IMR-90 (cell line): ENCODE measurements at regions not wholly inside any gene's neighbourhood (a gene's known extent, or its start where the extent isn't known, plus 50 kb on each side); places are given as distances from the start of the nearest gene placed in this dataset.

Source experiments
- ATAC-seq: fragments of 200-7000 bp; cut with Tn5 transposase; 2 replicates; pipeline ENCODE4 v1.9.1; 2020; ENCODE audit warnings: low read depth, mild to moderate bottlenecking, moderate library complexity
- BruUV-seq: library from RNA; stranded (reverse); fragments of 400-500 nt; replicated peaks from 2 replicates; lab custom pipeline; 2021; lab: Mats Ljungman, UMichigan
- CTCF ChIA-PET: fragments of 300-600 bp; formaldehyde crosslinking; extraction: SDS; loops from one replicate; lab custom pipeline; 2021; ENCODE audit warnings: antibody characterized with exemption; lab: Yijun Ruan, JAX
- POLR2A ChIA-PET: fragments of 300-600 bp; sonication (Branson Sonifier 250); formaldehyde crosslinking; loops from one replicate; lab custom pipeline; 2022; ENCODE audit warnings: antibody characterized with exemption; ENCODE audit not compliant: unreplicated experiment; lab: Charles Lee
- DNase-seq: peaks from one replicate; pipeline ENCODE4 v3.0.0; 2013
- H2AFZ ChIP-seq: replicated peaks from 2 replicates; pipeline ENCODE3; 2013; ENCODE audit warnings: low read length, mild to moderate bottlenecking; ENCODE audit not compliant: poor library complexity
- H2AK5ac ChIP-seq: 2 replicates; pipeline ENCODE4 v1.6.1; 2013; ENCODE audit warnings: low read depth, low read length, inconsistent platforms
- H2AK9ac ChIP-seq: replicated peaks from 2 replicates; pipeline ENCODE3; 2013; ENCODE audit warnings: mild to moderate bottlenecking, low read depth, low read length, moderate library complexity; ENCODE audit not compliant: poor library complexity
- H2BK120ac ChIP-seq: 2 replicates; pipeline ENCODE4 v1.6.1; 2013; ENCODE audit warnings: low read depth, low read length, inconsistent platforms
- H2BK15ac ChIP-seq: 3 replicates; pipeline ENCODE4 v1.6.1; 2013; ENCODE audit warnings: low read depth, low read length, inconsistent platforms
- H2BK20ac ChIP-seq: 2 replicates; pipeline ENCODE4 v1.6.1; 2013; ENCODE audit warnings: low read depth, mild to moderate bottlenecking, inconsistent platforms, low read length, moderate library complexity
- H2BK5ac ChIP-seq: 2 replicates; pipeline ENCODE4 v1.6.1; 2013; ENCODE audit warnings: mild to moderate bottlenecking, low read depth, low read length, inconsistent platforms; ENCODE audit not compliant: poor library complexity, severe bottlenecking
- H3K14ac ChIP-seq: replicated peaks from 2 replicates; pipeline ENCODE4 v1.6.1; 2013; ENCODE audit warnings: low read depth, low read length, inconsistent platforms
- H3K18ac ChIP-seq: 2 replicates; pipeline ENCODE4 v1.6.1; 2013; ENCODE audit warnings: low read depth, low read length, control low read depth
- H3K23ac ChIP-seq: 2 replicates; pipeline ENCODE4 v1.6.1; 2013; ENCODE audit warnings: low read depth, low read length, inconsistent platforms
- H3K27ac ChIP-seq: 2 replicates; pipeline ENCODE4 v1.5.1; 2013; ENCODE audit warnings: mild to moderate bottlenecking, control low read depth, low read length; ENCODE audit not compliant: insufficient read depth
- H3K27me3 ChIP-seq: 2 replicates; pipeline ENCODE4 v1.6.1; 2013; ENCODE audit warnings: low read length; ENCODE audit not compliant: control insufficient read depth, insufficient read depth
- H3K36me3 ChIP-seq: 2 replicates; pipeline ENCODE4 v1.6.1; 2013; ENCODE audit warnings: low read length, mixed read lengths; ENCODE audit not compliant: control insufficient read depth, insufficient read depth
- H3K4ac ChIP-seq: 2 replicates; pipeline ENCODE4 v1.6.1; 2013; ENCODE audit warnings: low read depth, low read length, inconsistent platforms
- H3K4me1 ChIP-seq: 2 replicates; pipeline ENCODE4 v1.6.1; 2013; ENCODE audit warnings: low read length, mixed read lengths; ENCODE audit not compliant: control insufficient read depth, insufficient read depth
- H3K4me2 ChIP-seq: 2 replicates; pipeline ENCODE4 v1.6.1; 2013; ENCODE audit warnings: low read depth, mild to moderate bottlenecking, control low read depth, low read length, moderate library complexity
- H3K4me3 ChIP-seq: 2 replicates; pipeline ENCODE4 v1.5.1; 2013; ENCODE audit warnings: low read depth, mild to moderate bottlenecking, control low read depth, low read length, moderate library complexity; ENCODE audit not compliant: insufficient read depth
- H3K56ac ChIP-seq: 2 replicates; pipeline ENCODE4 v1.6.1; 2013; ENCODE audit warnings: low read length, inconsistent platforms; ENCODE audit not compliant: insufficient read depth; ENCODE audit errors: extremely low read depth
- H3K79me1 ChIP-seq, 2 experiments: 2 replicates each; pipeline ENCODE4 v1.6.1; 2013; ENCODE audit warnings: low read length in 2 of 2, inconsistent platforms in 1 of 2, low read depth in 1 of 2
- H3K9ac ChIP-seq: 2 replicates; pipeline ENCODE4 v1.6.1; 2013; ENCODE audit warnings: low read depth, low read length, control low read depth
- H3K9me1 ChIP-seq: 2 replicates; pipeline ENCODE4 v1.6.1; 2013; ENCODE audit warnings: low read length, inconsistent platforms; ENCODE audit not compliant: insufficient read depth
- H3K9me3 ChIP-seq: 2 replicates; pipeline ENCODE4 v1.6.1; 2013; ENCODE audit warnings: low read length; ENCODE audit not compliant: control insufficient read depth, insufficient read depth
- H4K20me1 ChIP-seq: 2 replicates; pipeline ENCODE4 v1.6.1; 2013; ENCODE audit warnings: low read length, inconsistent platforms; ENCODE audit not compliant: insufficient read depth
- H4K5ac ChIP-seq: 2 replicates; pipeline ENCODE4 v1.6.1; 2013; ENCODE audit warnings: mild to moderate bottlenecking, low read depth, low read length, control low read depth
- H4K8ac ChIP-seq, 2 experiments: 2 replicates each; pipeline ENCODE4 v1.6.1; 2013; ENCODE audit warnings: low read depth in 2 of 2, low read length in 2 of 2, control low read depth in 1 of 2, inconsistent platforms in 1 of 2
- H4K91ac ChIP-seq: 2 replicates; pipeline ENCODE4 v1.6.1; 2013; ENCODE audit warnings: low read depth, low read length, inconsistent platforms; ENCODE audit not compliant: insufficient read depth
- BHLHE40 ChIP-seq: fragments of 150-350 bp; IDR thresholded peaks from 2 replicates; pipeline ENCODE4 v1.6.1; 2016; ENCODE audit warnings: mild to moderate bottlenecking, low read depth, low read length
- CEBPB ChIP-seq: IDR thresholded peaks from 2 replicates; pipeline ENCODE4 v1.6.1; 2012; ENCODE audit warnings: low read depth, low read length, improper control_type of control experiment
- CHD1 ChIP-seq: IDR thresholded peaks from 2 replicates; pipeline ENCODE4 v1.6.1; 2012; ENCODE audit warnings: low read depth, low read length, improper control_type of control experiment
- CTCF ChIP-seq: conservative IDR thresholded peaks from 2 replicates; pipeline ENCODE4 v1.5.1; 2012; ENCODE audit warnings: mild to moderate bottlenecking, low read depth, low read length, improper control_type of control experiment
- FOS ChIP-seq: fragments of 150-350 bp; IDR thresholded peaks from 2 replicates; pipeline ENCODE4 v1.6.1; 2016; ENCODE audit warnings: low read depth, low read length
- MAFK ChIP-seq: IDR thresholded peaks from 2 replicates; pipeline ENCODE4 v1.6.1; 2012; ENCODE audit warnings: low read depth, low read length, improper control_type of control experiment
- MAZ ChIP-seq: IDR thresholded peaks from 2 replicates; pipeline ENCODE4 v1.6.1; 2012; ENCODE audit warnings: low read depth, mild to moderate bottlenecking, low read length, improper control_type of control experiment, moderate library complexity, borderline replicate concordance
- MXI1 ChIP-seq: IDR thresholded peaks from 2 replicates; pipeline ENCODE4 v1.6.1; 2012; ENCODE audit warnings: low read depth, mild to moderate bottlenecking, low read length, moderate library complexity, borderline replicate concordance
- NFE2L2 ChIP-seq: fragments of 150-350 bp; IDR thresholded peaks from 2 replicates; pipeline ENCODE4 v1.6.1; 2016; ENCODE audit warnings: low read depth, mild to moderate bottlenecking, low read length
- RAD21 ChIP-seq: IDR thresholded peaks from 2 replicates; pipeline ENCODE4 v1.6.1; 2012; ENCODE audit warnings: low read length, improper control_type of control experiment
- RCOR1 ChIP-seq: IDR thresholded peaks from 2 replicates; pipeline ENCODE4 v1.6.1; 2012; ENCODE audit warnings: mild to moderate bottlenecking, low read length, improper control_type of control experiment; ENCODE audit not compliant: insufficient replicate concordance
- RFX5 ChIP-seq: IDR thresholded peaks from 2 replicates; pipeline ENCODE4 v1.8.0; 2012; ENCODE audit warnings: low read depth, mild to moderate bottlenecking, low read length, moderate library complexity
- SMC3 ChIP-seq: fragments of 150-350 bp; IDR thresholded peaks from 2 replicates; pipeline ENCODE4 v1.6.1; 2016; ENCODE audit warnings: low read depth, mild to moderate bottlenecking, antibody characterized with exemption, low read length, moderate library complexity
- USF2 ChIP-seq: fragments of 150-350 bp; IDR thresholded peaks from 2 replicates; pipeline ENCODE4 v1.6.1; 2017; ENCODE audit warnings: mild to moderate bottlenecking, antibody characterized with exemption, low read length, low read depth
- WGBS, 2 experiments: methylation state at CpG; one replicate each; pipeline versions ENCODE4 v1.1.5 to v1.1.7; 2013; ENCODE audit warnings: missing lambda C conversion rate in 2 of 2; ENCODE audit not compliant: insufficient read length in 1 of 2; ENCODE audit errors: extremely low coverage in 2 of 2; 5-methylcytosine and 5-hydroxymethylcytosine counted together
- dilution Hi-C: fragments of 300-500 bp; cut with HindIII; formaldehyde crosslinking; loops from one replicate; pipeline ENCODE4 v1.14.3; 2018; ENCODE audit warnings: low sequenced_read_pairs; ENCODE audit not compliant: unreplicated experiment
- in situ Hi-C: fragments of 300-500 bp; cut with MboI; formaldehyde crosslinking; loops from 3 replicates; pipeline ENCODE4 v1.14.3; 2019; ENCODE audit warnings: low sequenced_read_pairs, inconsistent platforms, mixed read lengths
- intact Hi-C: fragments of 100-400 bp; cut with micrococcal nuclease; formaldehyde crosslinking; loops from 2 replicates; pipeline ENCODE4 v1.10.0; 2022
- TF ChIP-seq, protein P1 (sequence below): fragments of 150-350 bp; IDR thresholded peaks from 2 replicates; pipeline ENCODE4 v1.6.1; 2016; ENCODE audit warnings: low read depth, mild to moderate bottlenecking, low read length, moderate library complexity, borderline replicate concordance

DNA sequence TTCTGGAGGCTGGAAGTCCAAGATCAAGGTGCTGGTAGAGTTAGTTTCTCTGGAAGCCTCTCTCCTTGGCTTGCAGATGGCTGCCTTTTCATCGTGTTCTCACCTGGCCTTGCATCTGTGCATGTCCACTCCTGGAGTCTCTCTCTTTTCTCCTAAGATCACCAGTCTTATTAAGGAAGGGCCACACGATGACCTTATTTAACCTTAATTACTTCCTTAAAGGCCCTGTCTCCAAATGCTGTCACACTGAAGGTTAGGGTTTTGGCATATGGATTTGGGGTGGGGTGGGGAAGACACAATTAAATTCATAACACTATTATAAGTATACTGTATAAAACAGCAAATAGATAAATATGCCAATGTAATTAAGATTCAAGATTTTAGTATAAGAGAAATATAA lies 402.4 kb upstream of the HS6ST1 start:
- H3K79me1 ChIP-seq, result no peaks in the 10 kb centered on the region

More for the DNA sequence above, 402.4 kb upstream of the HS6ST1 start:
- CTCF ChIA-PET, result no interaction called here
- no peak overlapping the region for H3K23ac ChIP-seq
- H3K27ac ChIP-seq, result no peak overlapping the region
- in situ Hi-C loops (loop anchor here (10.0 kb wide), 1 partner anchor 396 kb away; no protein-coding TSS in a partner anchor), dilution Hi-C loops (no loop called here), intact Hi-C loops (no loop called here)
- H3K9ac ChIP-seq, result no peak overlapping the region
- no peak for ATAC-seq
- no peak overlapping the region for H4K8ac ChIP-seq
- no peaks in the 10 kb centered on the region for H3K9me1 ChIP-seq
- TF ChIP-seq RAD21 (no peak), CHD1 (no peak), RFX5 (no peak), FOS (no peak), USF2 (no peak), MAFK (no peak), SMC3 (no peak), CEBPB (no peak), MXI1 (no peak), BHLHE40 (no peak), CTCF (no peak), MAZ (no peak), NFE2L2 (no peak), RCOR1 (no peak)
- TF ChIP-seq, protein P1, sequence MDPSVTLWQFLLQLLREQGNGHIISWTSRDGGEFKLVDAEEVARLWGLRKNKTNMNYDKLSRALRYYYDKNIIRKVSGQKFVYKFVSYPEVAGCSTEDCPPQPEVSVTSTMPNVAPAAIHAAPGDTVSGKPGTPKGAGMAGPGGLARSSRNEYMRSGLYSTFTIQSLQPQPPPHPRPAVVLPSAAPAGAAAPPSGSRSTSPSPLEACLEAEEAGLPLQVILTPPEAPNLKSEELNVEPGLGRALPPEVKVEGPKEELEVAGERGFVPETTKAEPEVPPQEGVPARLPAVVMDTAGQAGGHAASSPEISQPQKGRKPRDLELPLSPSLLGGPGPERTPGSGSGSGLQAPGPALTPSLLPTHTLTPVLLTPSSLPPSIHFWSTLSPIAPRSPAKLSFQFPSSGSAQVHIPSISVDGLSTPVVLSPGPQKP, result no peak
- no peak overlapping the region for H4K5ac ChIP-seq
- no peak overlapping the region for H3K4me3 ChIP-seq
- H3K18ac ChIP-seq, result no peak overlapping the region
- no peaks in the 10 kb centered on the region for H4K20me1 ChIP-seq
- H2BK5ac ChIP-seq, result no peak overlapping the region
- H3K4me2 ChIP-seq, result no peak overlapping the region
- no peak overlapping the region for H3K4ac ChIP-seq
- H2AK9ac ChIP-seq, result no peak overlapping the region
- no peak overlapping the region for H3K14ac ChIP-seq
- WGBS, 2 experiments, result 100% methylated on average over 1 of the region's 2 CpGs; no CpG with 5 or more reads in 1 of the 2 experiments
- no peak overlapping the region for H2BK20ac ChIP-seq
- POLR2A ChIA-PET, result no interaction called here
- H3K4me1 ChIP-seq, result no peaks in the 10 kb centered on the region
- no peak overlapping the region for H2BK15ac ChIP-seq
- peaks cover 13% of the 10 kb centered on the region for H3K27me3 ChIP-seq
- H4K91ac ChIP-seq, result no peak overlapping the region
- no peak overlapping the region for H2BK120ac ChIP-seq
- H2AK5ac ChIP-seq, result no peak overlapping the region
- no peak overlapping the region for H3K56ac ChIP-seq
- no peak for DNase-seq
- H3K36me3 ChIP-seq, result no peaks in the 10 kb centered on the region
- BruUV-seq, result no TSS peak
- H3K9me3 ChIP-seq, result no peaks in the 10 kb centered on the region
- H2AFZ ChIP-seq, result no peak overlapping the region
